Central memory CD4-positive, alpha-beta T cell (primary cell): ENCODE measurements at regions not wholly inside any gene's neighbourhood (a gene's known extent, or its start where the extent isn't known, plus 50 kb on each side); places are given as distances from the start of the nearest gene placed in this dataset.
"Not testable (repeated sequence)": the region's sequence is repeated elsewhere in the genome, so short reads cannot be mapped to it uniquely, and the experiment has no call there.

Source experiments
- DNase-seq: peaks from one replicate; pipeline ENCODE4 v3.0.0; 2022

GRCh38 chr10:60508037-60508436 lies 118.4 kb upstream of the ANK3 start:
- DNase-seq, result no peak

DNA sequence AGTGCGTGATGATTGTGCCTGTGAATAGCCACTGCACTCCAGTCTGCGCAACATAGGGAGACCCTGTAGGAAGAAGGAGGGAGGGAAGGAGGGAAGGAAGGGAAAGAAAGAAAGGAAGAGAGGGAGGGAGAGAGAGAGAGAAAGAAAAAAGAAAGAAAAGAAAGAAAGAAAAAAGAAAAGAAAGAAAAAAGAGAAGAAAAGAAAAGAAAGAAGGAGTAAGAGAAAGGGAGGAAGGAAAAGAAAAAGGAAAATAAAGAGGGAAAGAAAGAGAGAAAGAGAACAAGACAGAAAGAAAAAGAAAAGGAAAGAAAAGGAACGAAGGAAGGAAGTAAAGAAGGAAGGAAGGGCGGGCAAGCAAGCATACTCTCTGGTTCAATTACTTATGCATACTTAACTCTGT lies 112.9 kb upstream of the ANK3 start:
- DNase-seq, result no peak

GRCh38 chr10:60498985-60499384 lies 109.3 kb upstream of the ANK3 start:
- no peak for DNase-seq

DNA sequence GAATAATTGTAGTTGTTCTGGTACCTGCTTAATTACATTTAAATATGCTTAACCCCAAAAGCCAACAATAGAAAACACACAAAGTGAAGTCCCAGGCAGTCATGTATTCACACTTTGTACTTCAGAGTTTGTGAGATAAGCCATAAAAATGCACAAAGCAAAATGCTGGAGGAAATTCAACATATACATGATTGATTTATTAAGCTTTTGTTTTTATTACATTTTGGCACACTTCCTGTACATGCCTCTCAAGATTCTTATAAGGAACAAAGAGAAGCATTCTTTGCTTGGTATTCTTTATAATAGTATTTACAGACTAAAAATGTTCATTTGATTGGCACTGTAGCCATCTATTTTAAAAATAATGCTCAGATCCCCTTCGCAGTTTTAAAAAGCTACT lies 107.7 kb upstream of the ANK3 start:
- no peak for DNase-seq

- no peak for DNase-seq
Observed at GRCh38 chr10:60496181-60496580, 106.5 kb upstream of the ANK3 start.

- DNase-seq, result no peak
Observed at GRCh38 chr10:60495338-60496055, 105.8 kb upstream of the ANK3 start.

- no peak for DNase-seq
Observed at GRCh38 chr10:60494774-60495173, 105.1 kb upstream of the ANK3 start.

GRCh38 chr10:60491162-60491561 lies 101.5 kb upstream of the ANK3 start:
- no peak for DNase-seq

DNA sequence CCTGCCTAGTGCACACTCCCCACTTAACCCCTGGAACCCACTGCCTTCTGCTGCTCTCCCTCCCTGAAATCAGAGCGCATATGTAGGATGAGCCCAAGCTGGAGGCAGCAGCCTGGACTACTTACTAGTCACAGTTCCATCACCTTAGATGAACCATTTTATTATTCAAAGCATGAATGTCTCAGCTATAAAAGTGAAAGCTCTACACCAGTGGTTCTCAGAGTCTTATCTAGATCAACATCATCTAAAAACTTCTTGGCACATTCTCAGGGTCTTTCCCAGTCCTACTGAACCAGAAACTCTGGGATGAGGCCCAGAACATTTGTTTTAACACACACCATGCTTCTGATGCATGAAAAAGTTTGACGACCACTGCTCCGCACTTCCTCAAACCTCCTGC lies 100.3 kb upstream of the ANK3 start:
- DNase-seq, result no peak

DNA sequence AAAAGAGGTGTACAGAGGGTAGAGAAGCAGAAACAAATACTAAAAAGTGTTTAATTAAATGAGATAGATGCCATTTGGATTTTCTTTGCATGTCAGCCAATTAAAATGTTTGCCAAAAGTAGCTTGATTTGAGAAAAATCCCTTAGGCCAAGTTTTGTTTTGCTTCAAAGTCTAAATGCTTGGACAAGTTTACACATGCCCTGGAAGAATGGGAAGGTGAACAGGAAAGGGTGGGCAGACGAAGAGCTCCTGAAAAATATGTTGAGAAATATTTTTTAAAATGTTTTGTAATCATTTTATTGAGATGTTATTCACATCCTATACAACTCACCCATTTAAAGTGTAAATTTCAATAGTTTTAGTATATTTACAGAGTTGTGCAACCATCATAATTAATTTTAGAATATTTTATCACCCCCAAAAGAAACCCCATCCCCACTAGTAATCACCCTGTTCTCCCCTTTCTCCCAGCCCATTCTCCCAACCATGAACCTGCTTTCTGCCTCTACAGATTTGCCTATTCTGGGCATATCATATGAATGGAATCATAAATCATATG lies 98.5 kb upstream of the ANK3 start:
- no peak for DNase-seq

- DNase-seq, result no peak
Observed at GRCh38 chr10:60487543-60487942, 97.9 kb upstream of the ANK3 start.

- no peak for DNase-seq
Observed at GRCh38 chr10:60485025-60485424, 95.3 kb upstream of the ANK3 start.

- DNase-seq, result no peak
Observed at GRCh38 chr10:60480865-60481563, 91.3 kb upstream of the ANK3 start.

- no peak for DNase-seq
Observed at GRCh38 chr10:60479305-60480020, 89.8 kb upstream of the ANK3 start.

DNA sequence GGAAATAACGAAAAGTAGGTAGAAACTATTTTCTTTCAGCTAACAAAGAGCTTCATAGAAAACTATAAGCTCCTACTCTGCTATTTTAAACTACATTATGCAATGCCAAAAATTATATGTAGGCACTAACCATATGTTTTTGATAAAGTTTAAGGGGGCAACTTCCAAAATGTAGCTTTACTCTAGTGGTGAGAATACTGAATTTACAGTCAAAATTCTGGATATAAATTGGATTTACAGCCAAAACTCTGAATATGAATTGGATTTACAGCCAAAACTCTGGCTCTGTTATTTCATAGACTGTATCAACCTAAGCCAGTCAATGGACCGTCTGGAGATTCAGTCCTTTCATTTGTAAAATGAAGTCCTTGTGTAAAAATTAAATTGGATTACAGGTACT lies 86.8 kb upstream of the ANK3 start:
- no peak for DNase-seq

DNA sequence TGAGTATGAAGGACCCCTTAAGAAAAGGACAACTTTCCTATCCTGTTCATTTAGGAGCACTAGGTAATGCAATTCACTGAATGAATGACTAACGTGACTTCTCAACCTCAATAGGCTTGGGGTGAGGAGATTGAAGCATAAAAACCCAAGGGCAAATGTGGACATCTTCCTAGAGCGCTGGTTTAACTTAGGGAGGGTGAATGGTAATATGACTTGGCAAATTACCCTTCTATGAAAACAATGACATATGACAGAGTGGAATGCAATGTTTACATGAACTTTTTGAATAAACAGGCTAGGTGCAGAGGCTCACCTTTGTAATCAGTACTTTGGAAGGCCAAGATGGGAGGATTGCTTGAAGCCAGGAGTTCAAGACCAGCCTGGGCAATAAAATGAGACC lies 83.9 kb upstream of the ANK3 start:
- no peak for DNase-seq

DNA sequence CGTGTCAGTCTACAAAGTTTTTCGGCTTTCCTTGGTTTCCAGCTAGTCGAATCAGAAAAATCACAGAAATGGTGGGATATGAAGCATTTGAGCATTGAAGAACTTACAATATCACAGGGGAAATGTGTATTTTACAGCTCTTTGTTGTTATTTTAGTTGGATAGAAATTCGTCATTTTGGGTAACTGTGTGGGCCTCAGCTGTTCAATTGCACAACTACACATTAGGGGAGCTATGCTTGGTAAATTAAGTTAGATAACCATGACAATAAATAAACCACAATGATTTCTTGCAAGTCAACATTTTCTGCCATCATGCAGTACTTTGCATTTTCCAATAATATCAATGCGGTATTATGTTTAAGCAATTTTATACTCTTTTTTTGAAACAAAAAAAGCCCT lies 80.4 kb upstream of the ANK3 start:
- DNase-seq, result no peak

GRCh38 chr10:60469147-60469546 lies 79.5 kb upstream of the ANK3 start:
- not testable (repeated sequence) for DNase-seq

DNA sequence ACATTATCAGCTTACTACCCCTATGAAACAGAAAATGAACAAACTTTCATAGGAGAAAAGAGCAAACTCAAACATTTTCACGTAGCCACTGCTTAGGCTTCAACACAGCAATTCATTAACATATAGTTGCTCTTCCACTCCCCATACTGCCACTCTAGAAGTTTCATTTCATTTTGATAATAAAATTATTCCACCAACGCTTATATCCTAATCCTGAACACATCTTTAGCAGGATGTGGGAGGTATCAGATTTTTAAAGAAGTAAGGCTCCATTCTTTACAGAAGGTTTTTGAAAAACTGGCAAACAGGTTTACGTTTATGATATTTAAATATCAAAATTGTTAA lies 77.5 kb upstream of the ANK3 start:
- DNase-seq, result no peak

DNA sequence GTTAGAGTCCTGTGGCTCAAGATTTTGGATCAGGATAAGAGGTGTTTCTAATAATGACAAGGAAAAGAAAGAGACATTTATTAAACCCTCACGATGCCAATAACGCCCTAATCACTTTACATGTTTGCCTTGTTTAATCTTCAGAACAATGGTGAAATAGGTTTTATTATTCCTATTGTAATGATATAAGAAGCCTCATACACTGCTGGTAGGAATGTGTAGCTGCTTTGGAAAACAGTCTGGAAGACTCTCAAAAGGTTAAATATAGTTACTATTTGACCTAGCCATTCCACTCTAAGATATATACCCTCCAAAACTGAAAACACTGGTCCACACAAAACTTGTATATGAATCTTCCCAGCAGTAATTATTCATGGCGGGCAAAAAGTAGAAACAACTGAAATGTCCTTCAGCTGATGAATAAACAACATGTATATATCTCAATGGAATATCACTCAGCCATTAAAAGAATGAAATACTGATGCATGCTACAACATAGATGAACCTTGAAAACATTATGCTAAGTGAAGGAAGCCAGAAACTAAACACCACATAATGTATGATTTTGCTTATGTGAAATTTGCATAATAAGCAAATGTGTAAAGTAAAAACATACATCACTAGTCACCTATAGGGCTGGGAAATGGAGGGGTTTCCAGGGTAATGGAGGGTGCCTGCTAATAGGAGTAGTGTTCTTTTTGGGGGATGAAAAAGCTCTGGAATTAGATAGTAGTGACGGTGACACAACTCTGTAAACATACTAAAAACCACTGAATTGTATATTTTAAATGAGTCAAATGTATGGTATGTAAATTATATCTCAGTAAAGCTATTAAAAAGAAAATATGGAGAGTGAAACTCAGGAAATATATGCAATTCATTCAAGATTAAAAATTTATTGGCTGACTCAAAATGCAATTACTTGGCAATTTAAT lies 76.9 kb upstream of the ANK3 start:
- no peak for DNase-seq

- DNase-seq, result no peak
Observed at GRCh38 chr10:60465801-60466200, 76.1 kb upstream of the ANK3 start.

- DNase-seq, result no peak
Observed at GRCh38 chr10:60464659-60465058, 75.0 kb upstream of the ANK3 start.

DNA sequence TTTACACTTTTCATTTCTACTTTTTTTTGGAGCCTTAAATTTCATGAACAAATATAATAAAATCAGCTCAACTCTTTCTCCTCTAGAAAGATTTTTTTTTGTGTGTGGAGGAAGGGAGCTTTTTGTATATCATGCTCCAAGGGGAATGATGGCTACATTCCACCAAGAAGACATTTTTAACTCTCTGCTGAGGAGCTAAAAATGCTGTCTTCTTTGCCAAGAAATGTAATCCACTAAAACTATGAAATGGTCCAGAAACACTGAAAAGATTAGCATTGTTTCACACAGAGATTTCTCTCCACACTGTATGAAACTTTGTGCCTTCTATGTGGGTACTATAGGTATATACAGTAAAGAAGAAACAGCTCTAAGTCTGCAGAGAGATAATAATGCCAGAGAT lies 74.1 kb upstream of the ANK3 start:
- DNase-seq, result no peak
